Tibial artery (tissue), 4 donors: ENCODE measurements at regions not wholly inside any gene's neighbourhood (a gene's known extent, or its start where the extent isn't known, plus 50 kb on each side); places are given as distances from the start of the nearest gene placed in this dataset.
"Not testable (repeated sequence)": the region's sequence is repeated elsewhere in the genome, so short reads cannot be mapped to it uniquely, and the experiment has no call there.

ENCODE experiments used
- DNase-seq, 2 donors: peaks; one replicate each; pipeline ENCODE4 v3.0.0-alpha.2; 2019
- H3K27ac ChIP-seq, 2 donors: fragments of 200-600 bp; sonication (generic) in 1 of 2; 1 replicate in 1 of 2; 2 replicates in 1 of 2; pipeline ENCODE4 v1.5.1; 2018 to 2019; ENCODE audit warnings: mild to moderate bottlenecking in 1 of 2
- H3K27me3 ChIP-seq, 2 donors: fragments of 200-600 bp; sonication (generic) in 1 of 2; one replicate each; pipeline versions ENCODE4 v1.5.1 to v1.6.0; 2016 to 2019
- H3K36me3 ChIP-seq, 3 donors: fragments of 200-600 bp; sonication (generic) in 2 of 3; one replicate each; pipeline ENCODE4 v1.5.1; 2016 to 2019; ENCODE audit warnings: mild to moderate bottlenecking in 2 of 3
- H3K4me1 ChIP-seq, 4 donors: fragments of 200-600 bp; sonication (generic) in 2 of 4; 1 replicate in 3 of 4; 2 replicates in 1 of 4; pipeline ENCODE4 v1.5.1; 2016 to 2019
- H3K4me3 ChIP-seq, 2 donors: fragments of 200-600 bp; sonication (generic) in 1 of 2; 1 replicate in 1 of 2; 2 replicates in 1 of 2; pipeline ENCODE4 v1.5.1; 2018 to 2019; ENCODE audit warnings: mild to moderate bottlenecking in 2 of 2
- H3K9me3 ChIP-seq, 3 donors: fragments of 200-600 bp; sonication (generic) in 1 of 3; one replicate each; pipeline ENCODE4 v1.5.1; 2016 to 2019
- CTCF ChIP-seq, 2 experiments: fragments of 200-600 bp in 1 of 2; fragments of 450-650 bp in 1 of 2; IDR thresholded peaks; one replicate each; pipeline ENCODE4 v1.5.1; 2017 to 2019; ENCODE audit warnings: antibody characterized with exemption in 2 of 2, mild to moderate bottlenecking in 1 of 2, moderate library complexity in 1 of 2
- intact Hi-C: fragments of 100-400 bp; cut with DNase I; formaldehyde crosslinking; loops from one replicate; pipeline ENCODE4 v1.15.0; 2023; ENCODE audit warnings: low total_unique reads

GRCh38 chr3:154932633-154933032 lies 147.5 kb upstream of the MME start:
- H3K27ac ChIP-seq, result no peak overlapping the region
- no peaks in the 10 kb centered on the region for H3K9me3 ChIP-seq
- H3K4me3 ChIP-seq, result no peak overlapping the region
- DNase-seq, result no peak
- H3K36me3 ChIP-seq, result no peaks in the 10 kb centered on the region
- no peak for TF ChIP-seq CTCF (IDR thresholded peaks at IDR 0.05)
- no peaks in the 10 kb centered on the region for H3K4me1 ChIP-seq
- H3K27me3 ChIP-seq, result no peaks in the 10 kb centered on the region
- intact Hi-C loops, result no loop called here

GRCh38 chr3:154931484-154931883 lies 148.6 kb upstream of the MME start:
- Histone ChIP-seq H3K27ac (no peak overlapping the region), H3K36me3 (no peaks in the 10 kb centered on the region), H3K4me1 (no peaks in the 10 kb centered on the region), H3K27me3 (no peaks in the 10 kb centered on the region), H3K4me3 (no peak overlapping the region), H3K9me3 (no peaks in the 10 kb centered on the region)
- no peak for DNase-seq
- intact Hi-C loops, result no loop called here
- no peak for TF ChIP-seq CTCF (IDR thresholded peaks at IDR 0.05)

- TF ChIP-seq CTCF (IDR thresholded peaks at IDR 0.05), result no peak
- Histone ChIP-seq H3K36me3 (no peaks in the 10 kb centered on the region), H3K4me1 (no peaks in the 10 kb centered on the region), H3K27me3 (no peaks in the 10 kb centered on the region), H3K27ac (no peak overlapping the region), H3K9me3 (no peaks in the 10 kb centered on the region), H3K4me3 (no peak overlapping the region)
- no peak for DNase-seq
- intact Hi-C loops, result no loop called here
Observed at GRCh38 chr3:154926721-154927120, 153.4 kb upstream of the MME start.

- Histone ChIP-seq H3K36me3 (no peaks in the 10 kb centered on the region), H3K9me3 (peaks cover 0 to 16% (median 6%) of the 10 kb centered on the region in 3 donors), H3K27ac (no peak overlapping the region), H3K4me1 (no peaks in the 10 kb centered on the region), H3K27me3 (no peaks in the 10 kb centered on the region), H3K4me3 (no peak overlapping the region)
- no peak for TF ChIP-seq CTCF (IDR thresholded peaks at IDR 0.05)
- no peak for DNase-seq
- intact Hi-C loops, result no loop called here
Observed at GRCh38 chr3:154921351-154921750, 158.8 kb upstream of the MME start.

- intact Hi-C loops, result no loop called here
- no peaks in the 10 kb centered on the region for H3K27me3 ChIP-seq
- H3K27ac ChIP-seq, result no peak overlapping the region
- H3K36me3 ChIP-seq, result no peaks in the 10 kb centered on the region
- no peaks in the 10 kb centered on the region for H3K4me1 ChIP-seq
- TF ChIP-seq CTCF (IDR thresholded peaks at IDR 0.05), result no peak
- no peak overlapping the region for H3K4me3 ChIP-seq
- peaks cover 0 to 16% (median 6%) of the 10 kb centered on the region in 3 donors for H3K9me3 ChIP-seq
- DNase-seq, result no peak
Observed at GRCh38 chr3:154919226-154919625, 160.9 kb upstream of the MME start.

- no peak for DNase-seq
- no peak overlapping the region for H3K27ac ChIP-seq
- H3K4me3 ChIP-seq, result no peak overlapping the region
- peaks cover 0 to 19% (median 6%) of the 10 kb centered on the region in 4 donors for H3K4me1 ChIP-seq
- no peaks in the 10 kb centered on the region for H3K36me3 ChIP-seq
- H3K27me3 ChIP-seq, result no peaks in the 10 kb centered on the region
- no peak for TF ChIP-seq CTCF (IDR thresholded peaks at IDR 0.05)
- intact Hi-C loops, result no loop called here
- H3K9me3 ChIP-seq, result no peaks in the 10 kb centered on the region
Observed at GRCh38 chr3:154904328-154904727, 175.8 kb upstream of the MME start.

GRCh38 chr3:154902495-154902894 lies 177.6 kb upstream of the MME start:
- H3K36me3 ChIP-seq, DNase-seq, H3K27me3 ChIP-seq, intact Hi-C loops, H3K4me3 ChIP-seq, H3K27ac ChIP-seq, H3K9me3 ChIP-seq: not testable (repeated sequence)
- peaks cover 0 to 32% (median 6%) of the 10 kb centered on the region in 4 donors for H3K4me1 ChIP-seq
